ENCODE measurements at regions not wholly inside any gene's neighbourhood (a gene's known extent, or its start where the extent isn't known, plus 50 kb on each side); places are given as distances from the start of the nearest gene placed in this dataset.

- DNase-seq (ENCODE audit: low spot score): no peak
Observed at GRCh38 chr5:135235551-135236227, 163.3 kb downstream of the MACROH2A1 start.

- DNase-seq (ENCODE audit: low spot score): no peak
Observed at GRCh38 chr5:135234666-135235401, 164.2 kb downstream of the MACROH2A1 start.

- DNase-seq (ENCODE audit: low spot score): no peak
Observed at GRCh38 chr5:135234242-135234641, 164.8 kb downstream of the MACROH2A1 start.

- no peak for DNase-seq (ENCODE audit: low spot score)
Observed at GRCh38 chr5:135233477-135233876, 165.6 kb downstream of the MACROH2A1 start.

GRCh38 chr5:135232958-135233357, 166.1 kb downstream of the MACROH2A1 start:
- peak; percentile 25 for DNase-seq (ENCODE audit: low spot score)

GRCh38 chr5:135231289-135231688, 167.7 kb downstream of the MACROH2A1 start:
- no peak for DNase-seq (ENCODE audit: low spot score)

- no peak for DNase-seq (ENCODE audit: low spot score)
Observed at GRCh38 chr5:135230251-135230925, 168.6 kb downstream of the MACROH2A1 start.

- DNase-seq (ENCODE audit: low spot score): no peak
Observed at GRCh38 chr5:135229679-135230132, 169.3 kb downstream of the MACROH2A1 start.

- no peak for DNase-seq (ENCODE audit: low spot score)
Observed at GRCh38 chr5:135229122-135229521, 169.9 kb downstream of the MACROH2A1 start.

- DNase-seq (ENCODE audit: low spot score): no peak
Observed at GRCh38 chr5:135228222-135228621, 170.8 kb downstream of the MACROH2A1 start.

GRCh38 chr5:135227064-135228022, 171.7 kb downstream of the MACROH2A1 start:
- DNase-seq (ENCODE audit: low spot score): no peak

- DNase-seq (ENCODE audit: low spot score): no peak
Observed at GRCh38 chr5:135225856-135226560, 173.0 kb downstream of the MACROH2A1 start.

- DNase-seq (ENCODE audit: low spot score): no peak
Observed at GRCh38 chr5:135223891-135224625, 175.0 kb downstream of the MACROH2A1 start.

GRCh38 chr5:135223404-135223803, 175.6 kb downstream of the MACROH2A1 start:
- DNase-seq (ENCODE audit: low spot score): no peak

- no peak for DNase-seq (ENCODE audit: low spot score)
Observed at GRCh38 chr5:135222771-135223170, 176.3 kb downstream of the MACROH2A1 start.

- DNase-seq (ENCODE audit: low spot score): no peak
Observed at GRCh38 chr5:135222171-135222681, 176.8 kb downstream of the MACROH2A1 start.

- no peak for DNase-seq (ENCODE audit: low spot score)
Observed at GRCh38 chr5:135221696-135222095, 177.3 kb downstream of the MACROH2A1 start.

- no peak for DNase-seq (ENCODE audit: low spot score)
Observed at GRCh38 chr5:135221187-135221473, 177.9 kb downstream of the MACROH2A1 start.

- no peak for DNase-seq (ENCODE audit: low spot score)
Observed at GRCh38 chr5:135220394-135221186, 178.4 kb downstream of the MACROH2A1 start.

GRCh38 chr5:135219868-135220267, 179.2 kb downstream of the MACROH2A1 start:
- DNase-seq (ENCODE audit: low spot score): no peak

Data from iPS-NIHi11 (cell line).